ES-I3 (cell line): ENCODE measurements at regions not wholly inside any gene's neighbourhood (a gene's known extent, or its start where the extent isn't known, plus 50 kb on each side); places are given as distances from the start of the nearest gene placed in this dataset.
"Not testable (repeated sequence)": the region's sequence is repeated elsewhere in the genome, so short reads cannot be mapped to it uniquely, and the experiment has no call there.

Experiments used
- H3K36me3 ChIP-seq: 2 replicates; pipeline ENCODE4 v1.6.1; 2013; ENCODE audit warnings: mild to moderate bottlenecking, low read length, control low read depth, moderate library complexity; ENCODE audit not compliant: insufficient read depth
- H3K4me1 ChIP-seq: 2 replicates; pipeline ENCODE4 v1.6.1; 2013; ENCODE audit warnings: mild to moderate bottlenecking, control low read depth, low read length; ENCODE audit not compliant: insufficient read depth
- H3K9ac ChIP-seq: 2 replicates; pipeline ENCODE4 v1.6.1; 2013; ENCODE audit warnings: low read depth, mild to moderate bottlenecking, low read length, moderate library complexity
- H3K9me3 ChIP-seq: 2 replicates; pipeline ENCODE4 v1.6.1; 2013; ENCODE audit warnings: mild to moderate bottlenecking, low read length, moderate library complexity; ENCODE audit not compliant: control insufficient read depth, insufficient read depth

DNA sequence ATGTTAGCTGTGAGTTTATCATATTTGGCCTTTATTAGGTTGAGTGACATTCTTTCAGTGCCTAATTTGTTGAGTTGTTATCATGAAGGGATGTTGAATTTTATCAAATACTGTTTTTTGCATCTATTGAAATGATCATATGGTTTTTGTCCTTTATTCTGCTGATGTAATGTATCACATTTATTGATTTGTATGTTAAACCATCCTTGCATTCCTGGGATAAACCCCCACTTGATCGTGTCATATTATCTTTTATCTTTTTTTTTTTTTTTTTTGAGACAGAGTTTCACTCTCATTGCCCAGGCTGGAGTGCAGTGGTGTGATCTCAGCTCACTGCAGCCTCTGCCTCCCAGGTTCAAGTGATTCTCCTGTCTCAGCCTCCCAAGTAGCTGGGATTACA is 51.9 kb upstream of the MFGE8 start:
- H3K9me3 ChIP-seq, H3K9ac ChIP-seq, H3K4me1 ChIP-seq, H3K36me3 ChIP-seq: not testable (repeated sequence)

DNA sequence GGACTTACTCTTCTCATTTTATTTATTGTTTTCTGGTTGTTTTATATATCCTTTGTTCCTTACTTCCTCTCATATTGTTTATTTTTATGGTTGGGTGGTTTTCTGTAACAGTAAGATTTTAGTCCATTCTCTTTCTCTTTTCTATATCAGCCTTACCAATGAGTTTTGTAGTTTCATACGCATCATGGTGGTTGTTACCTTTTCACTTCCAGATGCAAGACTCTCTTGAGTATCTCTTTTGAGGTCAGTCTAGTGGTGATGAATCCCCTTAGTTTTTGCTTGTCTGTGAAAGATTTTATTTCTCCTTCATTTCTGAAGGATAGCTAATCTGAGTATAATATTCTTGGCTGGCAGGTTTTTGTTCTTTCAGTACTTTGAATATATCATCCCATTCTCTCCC is 57.1 kb upstream of the MFGE8 start:
- Histone ChIP-seq H3K9ac (no peak overlapping the region), H3K9me3 (peaks cover 8% of the 10 kb centered on the region; the same call in 1 of the 2 replicates), H3K4me1 (no peaks in the 10 kb centered on the region), H3K36me3 (no peaks in the 10 kb centered on the region)

DNA sequence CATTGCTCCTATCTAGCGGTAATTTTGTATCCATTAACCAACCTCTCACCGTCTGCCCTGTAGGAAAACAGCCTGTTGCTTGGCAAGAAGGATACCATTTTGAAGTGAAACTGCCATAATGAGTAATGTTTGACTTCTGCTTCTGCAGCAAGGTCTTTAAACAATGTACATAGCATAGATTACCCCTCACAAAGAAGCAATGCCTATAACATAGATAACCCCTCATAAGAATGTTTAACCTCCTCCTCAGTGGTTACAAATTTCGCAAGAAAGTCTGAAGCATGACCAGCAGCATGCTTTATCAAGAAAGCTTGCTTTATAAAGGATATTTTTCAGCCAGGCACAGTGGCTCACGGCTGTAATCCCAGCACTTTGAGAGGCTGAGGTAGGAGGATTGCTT is 61.2 kb upstream of the MFGE8 start:
- no peaks in the 10 kb centered on the region for H3K36me3 ChIP-seq
- 0 out of 2 replicates have a peak, but pooled peaks cover 9% of the 10 kb centered on the region for H3K9me3 ChIP-seq
- no peak overlapping the region for H3K9ac ChIP-seq
- no peaks in the 10 kb centered on the region for H3K4me1 ChIP-seq

- Histone ChIP-seq H3K36me3 (no peaks in the 10 kb centered on the region), H3K9me3 (0 out of 2 replicates have a peak, but pooled peaks cover 9% of the 10 kb centered on the region), H3K9ac (no peak overlapping the region), H3K4me1 (no peaks in the 10 kb centered on the region)
These were observed 62.7 kb upstream of the MFGE8 start for GRCh38 chr15:88975891-88976290.

- H3K9ac ChIP-seq: no peak overlapping the region
- peaks cover 2% of the 10 kb centered on the region; the same call in 1 of the 2 replicates for H3K4me1 ChIP-seq
- H3K9me3 ChIP-seq: 0 out of 2 replicates have a peak, but pooled peaks cover 9% of the 10 kb centered on the region
- no peaks in the 10 kb centered on the region for H3K36me3 ChIP-seq
These were observed 63.5 kb upstream of the MFGE8 start for GRCh38 chr15:88976656-88977055.

DNA sequence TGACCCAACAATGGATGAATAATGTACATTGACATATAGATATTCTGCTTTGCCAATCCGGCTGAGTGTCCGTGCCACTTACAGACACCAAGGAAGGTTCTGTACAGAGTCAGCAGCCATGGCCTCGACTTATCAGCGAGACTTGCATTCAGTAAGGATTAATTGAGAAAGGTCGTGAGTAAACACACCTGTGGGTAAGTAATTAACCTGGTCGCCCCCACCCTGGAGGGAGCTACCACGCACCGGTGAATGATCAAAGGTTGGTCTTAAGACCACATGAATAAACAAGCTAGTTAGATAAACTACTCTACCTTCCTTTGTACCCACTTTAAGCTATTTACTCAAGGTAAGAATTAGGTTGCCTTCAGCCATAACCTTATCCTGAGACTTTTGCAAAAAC is 66.5 kb upstream of the MFGE8 start:
- Histone ChIP-seq H3K36me3 (no peaks in the 10 kb centered on the region), H3K9me3 (0 out of 2 replicates have a peak, but pooled peaks cover 6% of the 10 kb centered on the region), H3K4me1 (peaks cover 26% of the 10 kb centered on the region), H3K9ac (no peak overlapping the region)

DNA sequence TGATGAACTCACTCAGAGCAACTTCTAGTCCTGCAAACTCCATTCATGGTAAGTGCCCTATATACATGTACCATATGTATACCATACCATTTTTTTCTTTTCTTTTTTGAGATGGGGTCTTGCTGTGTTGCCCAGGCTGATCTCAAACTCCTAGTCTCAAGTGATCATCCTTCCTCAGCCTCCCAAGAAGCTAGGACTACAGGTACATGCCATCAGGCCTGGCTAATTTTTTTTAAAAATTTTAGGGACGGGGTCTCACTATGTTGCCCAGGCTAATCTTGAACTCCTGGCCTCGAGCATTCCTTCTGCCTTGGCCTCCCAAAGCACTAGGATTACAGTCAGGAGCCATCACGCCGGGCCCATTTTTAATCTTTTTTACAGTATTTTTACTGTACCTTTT is 67.3 kb upstream of the MFGE8 start:
- no peak overlapping the region for H3K9ac ChIP-seq
- 0 out of 2 replicates have a peak, but pooled peaks cover 6% of the 10 kb centered on the region for H3K9me3 ChIP-seq
- H3K36me3 ChIP-seq: no peaks in the 10 kb centered on the region
- peaks cover 30% of the 10 kb centered on the region for H3K4me1 ChIP-seq

DNA sequence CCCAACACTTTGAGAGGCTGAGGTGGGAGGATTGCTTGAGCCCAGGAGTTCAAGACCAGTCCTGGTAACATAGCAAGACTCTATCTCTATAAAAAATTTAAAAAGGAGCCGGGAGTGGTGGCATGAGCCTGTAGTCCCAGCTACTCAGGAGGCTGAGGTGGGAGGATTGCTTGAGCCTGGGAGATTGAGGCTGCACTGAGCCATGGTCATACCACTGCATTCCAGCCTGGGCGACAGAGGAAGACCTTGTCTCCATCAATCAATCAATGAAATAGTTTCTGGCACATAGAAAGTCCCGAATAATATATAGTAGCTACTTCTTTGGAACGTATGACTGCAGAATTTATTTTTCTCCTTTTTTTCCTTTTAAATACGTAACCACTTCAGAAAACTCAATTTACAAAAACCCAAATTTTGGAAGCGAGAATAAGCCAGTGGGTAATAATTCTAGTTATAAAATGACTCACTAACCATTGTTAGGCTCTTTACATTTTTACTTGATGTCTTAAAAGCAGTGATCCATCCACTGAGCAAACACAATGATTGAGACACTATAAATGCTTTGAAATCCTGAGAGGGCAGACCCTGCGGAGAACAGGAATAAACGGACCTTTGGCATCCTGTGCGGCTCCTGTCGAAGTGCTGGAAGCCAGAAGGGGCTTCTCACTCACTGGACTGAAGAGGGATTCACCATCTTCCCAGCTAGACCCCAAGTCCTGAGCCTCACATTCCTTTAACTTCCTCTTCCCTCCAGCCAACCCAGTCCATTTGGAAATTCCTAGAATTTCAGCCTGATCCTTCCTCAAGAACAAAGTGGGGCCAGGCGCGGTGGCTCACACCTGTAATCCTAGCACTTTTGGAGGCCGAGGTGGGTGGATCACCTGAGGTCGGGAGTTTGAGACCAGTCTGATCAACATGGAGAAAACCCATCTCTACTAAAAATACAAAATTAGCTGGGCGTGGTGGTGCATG is 68.4 kb upstream of the MFGE8 start:
- Histone ChIP-seq H3K9ac (no peak overlapping the region), H3K4me1 (peaks cover 36% of the 10 kb centered on the region), H3K36me3 (no peaks in the 10 kb centered on the region), H3K9me3 (0 out of 2 replicates have a peak, but pooled peaks cover 2% of the 10 kb centered on the region)

- H3K9ac ChIP-seq: no peak overlapping the region
- H3K4me1 ChIP-seq: peaks cover 45% of the 10 kb centered on the region
- no peaks in the 10 kb centered on the region for H3K9me3 ChIP-seq
- no peaks in the 10 kb centered on the region for H3K36me3 ChIP-seq
These were observed 69.2 kb upstream of the MFGE8 start for GRCh38 chr15:88982304-88982945.

DNA sequence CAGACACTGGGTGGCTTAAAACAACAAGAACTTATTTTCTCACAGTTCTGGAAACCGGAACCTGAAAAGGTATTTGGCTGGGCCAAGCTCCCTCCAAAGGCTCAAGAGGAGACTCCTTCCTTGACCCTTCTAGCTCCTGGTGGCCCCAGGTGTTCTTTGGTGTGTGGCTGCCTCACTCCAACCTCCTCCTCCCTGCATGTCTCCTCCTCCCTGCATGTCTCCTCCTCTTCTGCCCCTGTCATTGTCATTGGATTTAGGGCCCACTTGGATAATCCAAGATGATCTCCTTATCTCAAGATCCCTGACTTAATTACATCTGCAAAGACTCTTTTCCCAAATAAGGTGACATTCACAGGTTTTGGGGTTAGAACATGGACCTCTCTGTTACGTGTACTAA is 69.8 kb upstream of the MFGE8 start:
- Histone ChIP-seq H3K4me1 (peaks cover 51% of the 10 kb centered on the region), H3K9ac (no peak overlapping the region), H3K9me3 (no peaks in the 10 kb centered on the region), H3K36me3 (no peaks in the 10 kb centered on the region)

- H3K9me3 ChIP-seq: no peaks in the 10 kb centered on the region
- peaks cover 57% of the 10 kb centered on the region for H3K4me1 ChIP-seq
- H3K9ac ChIP-seq: no peak overlapping the region
- no peaks in the 10 kb centered on the region for H3K36me3 ChIP-seq
These were observed 70.8 kb upstream of the MFGE8 start for GRCh38 chr15:88983861-88984429.

DNA sequence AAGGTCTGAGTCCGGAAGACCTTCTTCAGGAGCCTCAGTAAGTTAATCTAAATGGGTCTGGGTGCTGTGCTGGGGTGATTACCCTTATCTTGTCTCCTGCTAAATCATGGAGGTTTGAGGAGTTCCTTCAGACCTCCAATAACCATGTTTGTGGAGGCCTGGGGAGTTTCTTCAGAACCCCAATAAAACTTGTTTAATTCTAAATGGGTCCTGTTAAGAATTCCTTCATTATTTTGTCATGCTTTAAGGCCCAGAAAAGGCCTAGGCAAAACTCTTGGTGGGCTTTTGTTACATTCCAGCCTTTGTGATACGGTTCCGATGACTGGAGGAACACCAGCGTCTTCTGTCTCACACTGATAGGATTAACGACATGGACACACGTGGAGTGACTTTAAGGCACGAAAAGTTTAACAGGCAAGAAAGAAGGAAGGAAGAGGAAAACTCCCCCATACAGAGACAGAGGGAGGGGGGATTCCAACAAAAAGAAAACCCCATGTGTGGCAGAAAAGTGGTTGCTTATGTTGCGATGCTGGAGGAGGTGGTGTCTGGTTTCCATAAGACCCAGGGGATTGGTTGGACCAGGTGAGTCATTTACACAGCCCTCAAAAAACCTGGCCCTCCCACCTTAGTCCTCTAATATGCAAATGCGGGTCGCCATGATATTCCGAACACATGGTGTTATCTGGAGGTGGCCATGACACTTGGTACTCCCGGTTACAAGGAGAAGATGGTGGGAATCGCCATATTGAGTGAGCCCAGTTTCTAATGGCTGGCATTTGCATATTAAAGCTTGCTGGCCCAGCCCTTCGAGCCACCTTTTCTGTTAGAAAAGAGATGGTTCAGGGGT is 72.6 kb upstream of the MFGE8 start:
- H3K9ac ChIP-seq: 0 out of 2 replicates have a peak overlapping the region, but pooled peaks have one; percentile 34
- peaks cover 67% of the 10 kb centered on the region for H3K4me1 ChIP-seq
- H3K36me3 ChIP-seq: no peaks in the 10 kb centered on the region
- no peaks in the 10 kb centered on the region for H3K9me3 ChIP-seq

- peaks cover 73% of the 10 kb centered on the region for H3K4me1 ChIP-seq
These were observed 73.9 kb upstream of the MFGE8 start for GRCh38 chr15:88986949-88987590.

More at GRCh38 chr15:88986949-88987590, 73.9 kb upstream of the MFGE8 start:
- Histone ChIP-seq H3K36me3 (no peaks in the 10 kb centered on the region), H3K9ac (peak overlapping the region; percentile 34; the same call in 1 of the 2 replicates), H3K9me3 (no peaks in the 10 kb centered on the region)
